DND-41 (cell line): ENCODE measurements at regions not wholly inside any gene's neighbourhood (a gene's known extent, or its start where the extent isn't known, plus 50 kb on each side); places are given as distances from the start of the nearest gene placed in this dataset.

Experiments
- ATAC-seq: fragments of 200-7000 bp; cut with Tn5 transposase; 3 replicates; pipeline ENCODE4 v1.9.1; 2021; ENCODE audit warnings: low read depth; ENCODE audit not compliant: insufficient read depth
- DNase-seq: peaks from one replicate; pipeline ENCODE4 v3.0.0-alpha.2; 2020
- H2AFZ ChIP-seq: 2 replicates; pipeline ENCODE4 v1.6.0; 2012; ENCODE audit warnings: low read depth, low read length
- H3K27ac ChIP-seq: 2 replicates; pipeline ENCODE4 v1.5.1; 2012; ENCODE audit warnings: low read length, inconsistent platforms
- H3K27me3 ChIP-seq: fragments of 200-600 bp; sonication (generic); 2 replicates; pipeline ENCODE4 v1.6.0; 2012; ENCODE audit warnings: low read length, mild to moderate bottlenecking, inconsistent platforms; ENCODE audit not compliant: insufficient read depth, poor library complexity
- H3K36me3 ChIP-seq: 2 replicates; pipeline ENCODE4 v1.5.1; 2012; ENCODE audit warnings: low read length, inconsistent platforms; ENCODE audit not compliant: insufficient read depth
- H3K4me1 ChIP-seq: 2 replicates; pipeline ENCODE4 v1.5.1; 2012; ENCODE audit warnings: mild to moderate bottlenecking, low read length; ENCODE audit not compliant: insufficient read depth
- H3K4me2 ChIP-seq: 2 replicates; pipeline ENCODE4 v1.6.0; 2012; ENCODE audit warnings: mild to moderate bottlenecking, moderate library complexity, low read length, inconsistent platforms; ENCODE audit not compliant: insufficient read depth
- H3K4me3 ChIP-seq, 2 experiments: fragments of 200-600 bp in 1 of 2; shearing (Covaris generic) in 1 of 2; 2 replicates each; pipeline ENCODE4 v1.5.1; 2012 to 2016; ENCODE audit warnings: inconsistent platforms in 2 of 2, low read length in 2 of 2, mild to moderate bottlenecking in 2 of 2, low read depth in 1 of 2, moderate library complexity in 1 of 2
- H3K79me2 ChIP-seq: 2 replicates; pipeline ENCODE4 v1.6.0; 2012; ENCODE audit warnings: low read length, inconsistent platforms; ENCODE audit not compliant: insufficient read depth
- H3K9ac ChIP-seq: 2 replicates; pipeline ENCODE4 v1.6.0; 2012; ENCODE audit warnings: low read depth, mild to moderate bottlenecking, inconsistent platforms, low read length, moderate library complexity
- H3K9me3 ChIP-seq: 2 replicates; pipeline ENCODE4 v1.5.1; 2012; ENCODE audit warnings: low read length, moderate library complexity, mild to moderate bottlenecking, inconsistent platforms; ENCODE audit not compliant: insufficient read depth, severe bottlenecking
- H4K20me1 ChIP-seq: 2 replicates; pipeline ENCODE4 v1.6.0; 2012; ENCODE audit warnings: low read length; ENCODE audit not compliant: insufficient read depth
- CTCF ChIP-seq: IDR thresholded peaks from 2 replicates; pipeline ENCODE4 v1.5.1; 2012; ENCODE audit warnings: borderline replicate concordance, low read length, moderate library complexity, mild to moderate bottlenecking; ENCODE audit not compliant: poor library complexity, severe bottlenecking; ENCODE audit errors: extremely low read depth
- EZH2 ChIP-seq: IDR thresholded peaks from 3 replicates; pipeline ENCODE4 v1.6.1; 2012; ENCODE audit warnings: borderline replicate concordance, low read depth, mild to moderate bottlenecking, moderate library complexity, low read length, inconsistent platforms; ENCODE audit not compliant: severe bottlenecking

- DNase-seq (no peak), ATAC-seq (no peak)
- Histone ChIP-seq H3K4me3 (no peak overlapping the region), H3K9me3 (no peaks in the 10 kb centered on the region), H3K4me2 (no peak overlapping the region), H3K4me1 (no peaks in the 10 kb centered on the region), H4K20me1 (no peaks in the 10 kb centered on the region), H3K27ac (no peak overlapping the region), H3K27me3 (no peaks in the 10 kb centered on the region), H3K36me3 (no peaks in the 10 kb centered on the region), H3K9ac (no peak overlapping the region), H2AFZ (no peak overlapping the region), H3K79me2 (no peaks in the 10 kb centered on the region)
- TF ChIP-seq EZH2 (no peak), CTCF (no peak)
Observed at GRCh38 chr16:73459586-73459985, 411.7 kb upstream of the ZFHX3 start.

- Histone ChIP-seq H3K4me2 (no peak overlapping the region), H3K79me2 (no peaks in the 10 kb centered on the region), H3K27me3 (no peaks in the 10 kb centered on the region), H3K36me3 (no peaks in the 10 kb centered on the region), H3K4me1 (no peaks in the 10 kb centered on the region), H3K9ac (no peak overlapping the region), H3K4me3 (no peak overlapping the region), H4K20me1 (no peaks in the 10 kb centered on the region), H3K27ac (no peak overlapping the region), H3K9me3 (no peaks in the 10 kb centered on the region), H2AFZ (no peak overlapping the region)
- DNase-seq = no peak
- no peak for ATAC-seq
- no peak for TF ChIP-seq EZH2
- TF ChIP-seq CTCF = no peak
Observed at GRCh38 chr16:73457851-73458250, 409.9 kb upstream of the ZFHX3 start.

GRCh38 chr16:73448970-73449369, 401.0 kb upstream of the ZFHX3 start:
- Histone ChIP-seq H2AFZ (no peak overlapping the region), H3K9me3 (peaks cover 13% of the 10 kb centered on the region), H3K27me3 (no peaks in the 10 kb centered on the region), H3K27ac (no peak overlapping the region), H3K9ac (no peak overlapping the region), H3K79me2 (no peaks in the 10 kb centered on the region), H3K36me3 (no peaks in the 10 kb centered on the region), H3K4me1 (no peaks in the 10 kb centered on the region), H4K20me1 (no peaks in the 10 kb centered on the region), H3K4me3 (no peak overlapping the region), H3K4me2 (no peak overlapping the region)
- DNase-seq (no peak), ATAC-seq (no peak)
- TF ChIP-seq EZH2 = no peak
- TF ChIP-seq CTCF = no peak

GRCh38 chr16:73447846-73448245, 399.9 kb upstream of the ZFHX3 start:
- no peak overlapping the region for H3K9ac ChIP-seq
- H3K27ac ChIP-seq = no peak overlapping the region
- H3K9me3 ChIP-seq = peaks cover 13% of the 10 kb centered on the region
- TF ChIP-seq CTCF = no peak
- no peak for TF ChIP-seq EZH2
- H2AFZ ChIP-seq = no peak overlapping the region
- DNase-seq (no peak), ATAC-seq (no peak)
- no peaks in the 10 kb centered on the region for H3K4me1 ChIP-seq
- H3K79me2 ChIP-seq = no peaks in the 10 kb centered on the region
- no peak overlapping the region for H3K4me3 ChIP-seq
- no peak overlapping the region for H3K4me2 ChIP-seq
- no peaks in the 10 kb centered on the region for H4K20me1 ChIP-seq
- H3K36me3 ChIP-seq = no peaks in the 10 kb centered on the region
- no peaks in the 10 kb centered on the region for H3K27me3 ChIP-seq
